GM12878 (cell line): ENCODE measurements at regions not wholly inside any gene's neighbourhood (a gene's known extent, or its start where the extent isn't known, plus 50 kb on each side); places are given as distances from the start of the nearest gene placed in this dataset.

Experiments used
- ATAC-seq: fragments of 200-7000 bp; cut with Tn5 transposase; 3 replicates; pipeline ENCODE4 v1.9.1; 2020; ENCODE audit warnings: mild to moderate bottlenecking, moderate library complexity
- BruUV-seq: library from RNA; stranded (reverse); fragments of 400-500 nt; replicated peaks from 2 replicates; lab custom pipeline; 2021; lab: Mats Ljungman, UMichigan
- CTCF ChIA-PET: fragments of 300-600 bp; sonication (Branson Sonifier 250); formaldehyde crosslinking; extraction: SDS; loops from one replicate; lab custom pipeline; 2021; ENCODE audit warnings: inconsistent platforms; lab: Yijun Ruan, JAX
- POLR2A ChIA-PET: fragments of 350-600 bp; formaldehyde crosslinking; extraction: SDS; loops from one replicate; lab custom pipeline; 2021; ENCODE audit warnings: inconsistent platforms; lab: Charles Lee
- RAD21 ChIA-PET: fragments of 300-600 bp; sonication (Branson Sonifier 250); formaldehyde crosslinking; loops from one replicate; lab custom pipeline; 2023; ENCODE audit warnings: antibody characterized with exemption; ENCODE audit not compliant: unreplicated experiment; lab: Charles Lee
- SMC1A ChIA-PET: fragments of 300-600 bp; sonication (Branson Sonifier 250); formaldehyde crosslinking; loops from one replicate; lab custom pipeline; 2023; ENCODE audit not compliant: unreplicated experiment, uncharacterized antibody; lab: Charles Lee
- DNase-seq: peaks from one replicate; pipeline ENCODE4 v3.0.0-alpha.2; 2011; ENCODE audit warnings: low read depth, low spot score
- FAIRE-seq: peaks from 3 replicates; lab custom pipeline; 2011; peaks lifted over from hg19 to GRCh38; lab: Jason Lieb, UNC
- H2AFZ ChIP-seq: 2 replicates; pipeline ENCODE4 v1.6.0; 2011; ENCODE audit warnings: low read depth, low read length, control low read depth; ENCODE audit not compliant: control insufficient read depth
- H3K27ac ChIP-seq: 2 replicates; pipeline ENCODE4 v1.5.1; 2011; ENCODE audit warnings: control low read depth; ENCODE audit not compliant: control insufficient read depth, insufficient read depth
- H3K27me3 ChIP-seq, 2 experiments: replicated peaks in 1 of 2; 2 replicates each; pipeline versions ENCODE4 v1.6.0 to v1.6.1; 2011; ENCODE audit warnings: low read length in 1 of 2; ENCODE audit not compliant: control insufficient read depth in 2 of 2, insufficient read depth in 2 of 2
- H3K36me3 ChIP-seq, 2 experiments: 2 replicates each; pipeline ENCODE4 v1.5.1; 2011; ENCODE audit warnings: low read length in 1 of 2; ENCODE audit not compliant: control insufficient read depth in 2 of 2, insufficient read depth in 2 of 2
- H3K4me1 ChIP-seq: 2 replicates; pipeline ENCODE4 v1.6.1; 2011; ENCODE audit warnings: mild to moderate bottlenecking, low read length, moderate library complexity, mixed read lengths; ENCODE audit not compliant: control insufficient read depth, insufficient read depth
- H3K4me2 ChIP-seq: 2 replicates; pipeline ENCODE4 v1.6.0; 2011; ENCODE audit warnings: control low read depth; ENCODE audit not compliant: control insufficient read depth, insufficient read depth
- H3K4me3 ChIP-seq: fragments of 200-600 bp; sonication (generic); 2 replicates; pipeline ENCODE4 v1.5.1; 2016
- H3K79me2 ChIP-seq: 2 replicates; pipeline ENCODE4 v1.6.0; 2011; ENCODE audit warnings: low read length; ENCODE audit not compliant: control insufficient read depth, insufficient read depth
- H3K9ac ChIP-seq: 2 replicates; pipeline ENCODE4 v1.8.0; 2011; ENCODE audit warnings: low read length, control low read depth, mixed read lengths; ENCODE audit not compliant: control insufficient read depth, insufficient read depth
- H3K9me3 ChIP-seq: replicated peaks from 3 replicates; pipeline ENCODE4 v1.5.1; 2011; ENCODE audit warnings: mild to moderate bottlenecking, low read length; ENCODE audit not compliant: control insufficient read depth, insufficient read depth
- H4K20me1 ChIP-seq: 2 replicates; pipeline ENCODE4 v1.6.0; 2011; ENCODE audit not compliant: control insufficient read depth, insufficient read depth
- BCL11A ChIP-seq: IDR thresholded peaks from 2 replicates; pipeline ENCODE4 v1.6.1; 2011; ENCODE audit warnings: low read depth, low read length
- BMI1 ChIP-seq: fragments of 450-650 bp; IDR thresholded peaks from 2 replicates; pipeline ENCODE4 v1.6.1; 2016; ENCODE audit warnings: mild to moderate bottlenecking, moderate library complexity, borderline replicate concordance
- EED ChIP-seq: sonication (generic); IDR thresholded peaks from 2 replicates; pipeline ENCODE4 v1.6.1; 2016; ENCODE audit warnings: antibody characterized with exemption, low read depth
- GABPA ChIP-seq: IDR thresholded peaks from 2 replicates; pipeline ENCODE4 v1.6.1; 2014; ENCODE audit warnings: antibody characterized with exemption, low read depth, mild to moderate bottlenecking, inconsistent platforms
- MXI1 ChIP-seq: fragments of 150-350 bp; IDR thresholded peaks from 2 replicates; pipeline ENCODE4 v1.6.1; 2011; ENCODE audit warnings: low read depth, mild to moderate bottlenecking, inconsistent platforms, low read length, improper control_type of control experiment
- NFYA ChIP-seq: IDR thresholded peaks from 2 replicates; pipeline ENCODE4 v1.6.1; 2011; ENCODE audit warnings: low read depth, mild to moderate bottlenecking, low read length, improper control_type of control experiment, borderline replicate concordance
- PAX5 ChIP-seq: IDR thresholded peaks from 2 replicates; pipeline ENCODE4 v1.6.1; 2011; ENCODE audit warnings: low read depth, low read length, borderline replicate concordance
- POLR2A ChIP-seq: IDR thresholded peaks from 2 replicates; pipeline ENCODE4 v1.6.1; 2011; ENCODE audit warnings: low read depth, mild to moderate bottlenecking, low read length
- POLR2AphosphoS2 ChIP-seq: IDR thresholded peaks from 2 replicates; pipeline ENCODE4 v1.6.1; 2011; ENCODE audit warnings: low read depth, mild to moderate bottlenecking, low read length, improper control_type of control experiment, moderate library complexity
- SIN3A ChIP-seq: IDR thresholded peaks from 2 replicates; pipeline ENCODE4 v1.6.1; 2012; ENCODE audit warnings: low read depth, low read length, improper control_type of control experiment
- WGBS: methylation state at CpG from one replicate; pipeline ENCODE4 v1.1.6; 2016; ENCODE audit warnings: low lambda C conversion rate; ENCODE audit not compliant: insufficient replicate concordance, insufficient coverage; ENCODE audit errors: missing lambda C conversion rate; 5-methylcytosine and 5-hydroxymethylcytosine counted together
- in situ Hi-C: fragments of 300-500 bp; cut with MboI; formaldehyde crosslinking; loops from 9 replicates; pipeline ENCODE4 v1.14.3; 2018; ENCODE audit warnings: mixed read lengths
- intact Hi-C: fragments of 100-400 bp; cut with micrococcal nuclease; formaldehyde crosslinking; loops from one replicate; pipeline ENCODE4 v1.14.2; 2022; ENCODE audit not compliant: unreplicated experiment

DNA sequence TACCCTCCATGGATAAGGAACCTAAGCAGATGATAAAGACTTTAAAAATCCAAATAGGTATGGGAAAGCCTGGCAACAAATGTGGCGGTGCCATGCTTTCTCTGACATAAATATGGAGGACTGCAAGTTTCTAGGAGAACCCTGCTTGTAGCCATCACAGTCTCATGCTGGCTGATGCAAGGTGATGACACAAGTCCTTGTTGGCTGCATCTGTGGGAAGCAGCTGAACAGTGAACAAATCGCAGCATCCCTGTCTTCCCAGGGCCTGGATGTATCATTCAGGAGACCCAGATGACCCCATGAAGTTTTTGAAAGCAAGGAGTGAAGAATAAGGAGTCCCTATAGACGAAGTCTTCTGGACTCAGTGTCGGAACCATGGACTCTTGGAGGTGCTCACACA is 234.4 kb upstream of the HS3ST1 start:
- Histone ChIP-seq H3K9ac (no peak overlapping the region), H2AFZ (no peak overlapping the region), H3K27me3 (no peaks in the 10 kb centered on the region), H3K4me1 (no peaks in the 10 kb centered on the region), H3K27ac (no peak overlapping the region), H3K9me3 (no peaks in the 10 kb centered on the region), H3K4me2 (no peak overlapping the region), H4K20me1 (no peaks in the 10 kb centered on the region), H3K36me3 (no peaks in the 10 kb centered on the region), H3K4me3 (no peak overlapping the region), H3K79me2 (no peaks in the 10 kb centered on the region)
- FAIRE-seq (no peak), ATAC-seq (no peak), DNase-seq (no peak)
- in situ Hi-C loops: no loop called here
- ChIA-PET CTCF (interaction anchor here (0.6 kb wide), 1 partner anchor 11 kb away, joined by 3 read pairs; no protein-coding TSS in a partner anchor), RAD21 (no interaction called here), SMC1A (no interaction called here), POLR2A (no interaction called here)
- intact Hi-C loops: no loop called here
- no TSS peak for BruUV-seq
- TF ChIP-seq SIN3A: no peak
- TF ChIP-seq POLR2AphosphoS2: no peak
- TF ChIP-seq EED: no peak
- TF ChIP-seq POLR2A: no peak
- TF ChIP-seq BCL11A: no peak
- WGBS: 19% methylated on average over 4 of the region's 4 CpGs

DNA sequence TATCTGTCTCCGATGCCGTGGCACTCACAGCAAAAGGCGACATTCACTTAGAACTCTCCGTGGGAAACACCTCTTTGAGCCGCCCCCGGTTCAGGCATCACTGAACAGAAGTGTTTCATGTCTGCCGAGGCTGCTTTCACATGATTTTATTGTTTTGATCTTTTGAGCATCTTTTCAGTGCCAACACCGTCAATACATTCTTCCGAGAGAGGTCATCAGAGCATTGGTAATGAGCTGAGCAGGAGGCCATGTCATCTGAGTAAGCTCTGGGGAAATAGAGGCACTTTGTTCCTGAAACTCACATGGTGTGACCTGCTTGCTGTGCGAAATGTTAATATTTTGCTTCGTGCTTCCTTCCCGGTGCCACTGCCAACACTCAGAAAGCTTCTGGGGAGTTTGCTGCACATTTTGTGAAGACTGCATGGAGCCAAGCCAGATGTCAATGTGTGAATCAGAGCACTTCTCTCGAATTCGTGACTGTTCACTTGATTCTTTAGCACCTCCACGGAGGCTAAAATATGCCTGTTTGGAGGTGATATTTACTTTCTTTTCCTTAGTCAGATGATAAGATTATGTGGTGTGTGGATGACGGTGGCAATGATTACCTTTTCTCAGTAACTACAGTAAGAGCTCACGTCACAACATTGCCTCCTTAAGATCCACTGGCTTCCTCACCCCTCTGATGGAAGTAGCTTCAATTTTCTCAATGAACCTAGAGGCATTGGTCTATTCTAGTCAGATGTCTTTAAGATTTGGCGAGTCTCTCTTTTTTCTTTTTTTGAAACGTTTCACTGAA is 222.3 kb upstream of the HS3ST1 start:
- H3K27me3 ChIP-seq: no peaks in the 10 kb centered on the region
- no peak overlapping the region for H3K4me2 ChIP-seq
- H3K4me1 ChIP-seq: no peaks in the 10 kb centered on the region
- no peaks in the 10 kb centered on the region for H4K20me1 ChIP-seq
- peak; percentile 51 for ATAC-seq
- TF ChIP-seq MXI1 (no peak), PAX5 (no peak), BMI1 (no peak), GABPA (no peak), NFYA (no peak)
- DNase-seq: no peak
- ChIA-PET SMC1A (no interaction called here), POLR2A (no interaction called here), CTCF (interaction anchor here (0.9 kb wide), 1 partner anchor 69 kb away, joined by 3 read pairs; no protein-coding TSS in a partner anchor), RAD21 (no interaction called here)
- H3K4me3 ChIP-seq: no peak overlapping the region
- H3K36me3 ChIP-seq: no peaks in the 10 kb centered on the region
- H3K9me3 ChIP-seq: no peaks in the 10 kb centered on the region
- H3K9ac ChIP-seq: no peak overlapping the region
- no peak for FAIRE-seq
- no peak overlapping the region for H2AFZ ChIP-seq
- H3K27ac ChIP-seq: no peak overlapping the region
- 55% methylated on average over 19 of the region's 19 CpGs for WGBS
- no TSS peak for BruUV-seq
- intact Hi-C loops: no loop called here
- in situ Hi-C loops: no loop called here
- H3K79me2 ChIP-seq: no peaks in the 10 kb centered on the region
